Brain microvascular endothelial cell (primary cell): ENCODE measurements at regions not wholly inside any gene's neighbourhood (a gene's known extent, or its start where the extent isn't known, plus 50 kb on each side); places are given as distances from the start of the nearest gene placed in this dataset.

Source experiments
- DNase-seq: peaks from one replicate; pipeline ENCODE4 v3.0.0-alpha.2; 2020
- H3K27ac ChIP-seq: fragments of 250-450 bp; sonication (Bioruptor Pico); 2 replicates; pipeline ENCODE4 v1.5.1; 2020; ENCODE audit warnings: mild to moderate bottlenecking, moderate library complexity
- H3K27me3 ChIP-seq: fragments of 250-450 bp; sonication (Bioruptor Pico); replicated peaks from 2 replicates; pipeline ENCODE4 v1.5.1; 2020; ENCODE audit warnings: mild to moderate bottlenecking
- H3K36me3 ChIP-seq: fragments of 250-450 bp; sonication (Bioruptor Pico); replicated peaks from 2 replicates; pipeline ENCODE4 v1.5.1; 2020; ENCODE audit warnings: mild to moderate bottlenecking
- H3K4me3 ChIP-seq: 2 replicates; pipeline ENCODE4 v1.5.1; 2011; ENCODE audit warnings: low read depth, mild to moderate bottlenecking, control low read depth, low read length, moderate library complexity
- in situ Hi-C: cut with HindIII; loops from 2 replicates; pipeline ENCODE4 v1.10.0; 2017; ENCODE audit warnings: low sequenced_read_pairs, low pct_ligation_motif_present
- TF ChIP-seq, protein P1 (sequence below): IDR thresholded peaks from 2 replicates; pipeline ENCODE4 v1.5.1; 2011; ENCODE audit warnings: low read depth, mild to moderate bottlenecking, moderate library complexity, low read length, control low read depth, inconsistent platforms; ENCODE audit errors: missing control alignments

DNA sequence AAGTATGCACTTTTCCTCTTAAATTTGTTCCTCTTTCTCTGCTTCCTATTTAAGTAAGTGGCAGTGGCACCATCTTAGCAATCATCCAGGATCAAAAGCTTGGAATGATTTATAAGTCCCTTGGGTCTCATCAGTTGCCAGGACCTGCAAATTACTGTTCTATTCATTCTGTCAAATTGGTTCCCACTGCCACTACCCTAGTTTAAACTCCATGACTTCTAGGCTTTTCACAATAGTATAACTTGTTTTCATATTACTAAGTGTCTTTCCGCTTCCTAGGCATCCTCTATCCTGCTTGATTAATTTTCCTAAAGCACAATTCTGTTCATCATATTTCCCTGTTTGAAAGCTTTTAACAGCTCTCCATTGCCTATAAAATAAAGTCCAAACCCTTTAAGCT lies 363.9 kb upstream of the MEF2C start:
- H3K36me3 ChIP-seq: no peaks in the 10 kb centered on the region
- in situ Hi-C loops: no loop called here
- H3K27ac ChIP-seq: no peak overlapping the region
- no peak for DNase-seq
- TF ChIP-seq, protein P1, sequence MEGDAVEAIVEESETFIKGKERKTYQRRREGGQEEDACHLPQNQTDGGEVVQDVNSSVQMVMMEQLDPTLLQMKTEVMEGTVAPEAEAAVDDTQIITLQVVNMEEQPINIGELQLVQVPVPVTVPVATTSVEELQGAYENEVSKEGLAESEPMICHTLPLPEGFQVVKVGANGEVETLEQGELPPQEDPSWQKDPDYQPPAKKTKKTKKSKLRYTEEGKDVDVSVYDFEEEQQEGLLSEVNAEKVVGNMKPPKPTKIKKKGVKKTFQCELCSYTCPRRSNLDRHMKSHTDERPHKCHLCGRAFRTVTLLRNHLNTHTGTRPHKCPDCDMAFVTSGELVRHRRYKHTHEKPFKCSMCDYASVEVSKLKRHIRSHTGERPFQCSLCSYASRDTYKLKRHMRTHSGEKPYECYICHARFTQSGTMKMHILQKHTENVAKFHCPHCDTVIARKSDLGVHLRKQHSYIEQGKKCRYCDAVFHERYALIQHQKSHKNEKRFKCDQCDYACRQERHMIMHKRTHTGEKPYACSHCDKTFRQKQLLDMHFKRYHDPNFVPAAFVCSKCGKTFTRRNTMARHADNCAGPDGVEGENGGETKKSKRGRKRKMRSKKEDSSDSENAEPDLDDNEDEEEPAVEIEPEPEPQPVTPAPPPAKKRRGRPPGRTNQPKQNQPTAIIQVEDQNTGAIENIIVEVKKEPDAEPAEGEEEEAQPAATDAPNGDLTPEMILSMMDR: no peak
- no peak overlapping the region for H3K4me3 ChIP-seq
- H3K27me3 ChIP-seq: no peaks in the 10 kb centered on the region

DNA sequence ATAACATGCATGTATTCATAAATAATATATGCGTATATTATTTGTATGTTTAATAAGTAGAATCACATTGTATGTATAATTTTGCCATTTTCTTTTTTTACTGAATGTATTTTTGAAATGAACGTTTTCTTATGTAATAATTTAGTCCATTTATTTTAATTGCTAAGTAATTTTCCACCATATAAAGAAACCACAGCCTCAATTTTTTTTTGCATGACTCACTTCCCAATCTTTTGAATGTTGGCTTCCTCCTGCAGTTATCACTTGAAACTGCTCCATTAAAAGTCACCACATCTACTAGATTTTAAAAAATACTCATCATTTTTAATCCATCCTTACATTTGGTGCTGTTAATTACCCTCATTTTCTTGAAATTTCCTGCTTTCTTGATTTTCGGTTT lies 363.3 kb upstream of the MEF2C start:
- TF ChIP-seq, protein P1: no peak
- Histone ChIP-seq H3K4me3 (no peak overlapping the region), H3K27me3 (no peaks in the 10 kb centered on the region), H3K27ac (no peak overlapping the region), H3K36me3 (no peaks in the 10 kb centered on the region)
- in situ Hi-C loops: no loop called here
- no peak for DNase-seq

DNA sequence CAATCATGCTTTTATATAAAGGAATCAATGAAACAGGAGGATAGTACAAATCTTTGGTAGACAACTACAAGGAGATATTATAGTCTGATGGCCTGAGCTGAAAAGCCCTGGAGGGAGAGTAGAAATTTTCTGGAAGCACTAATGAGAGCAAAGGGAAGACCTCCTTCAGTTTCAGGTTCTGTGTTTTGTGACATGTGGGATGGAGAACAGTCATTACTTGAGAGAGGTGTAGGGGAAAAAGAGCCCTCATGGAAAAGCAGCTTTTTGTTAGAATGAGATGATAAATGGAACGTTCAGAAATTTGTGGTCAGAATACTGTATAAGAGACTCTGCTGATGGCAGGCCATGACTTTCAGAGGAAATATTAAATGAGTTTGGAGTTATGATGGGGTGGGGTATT lies 360.6 kb upstream of the MEF2C start:
- TF ChIP-seq, protein P1: no peak
- no peak overlapping the region for H3K4me3 ChIP-seq
- H3K36me3 ChIP-seq: no peaks in the 10 kb centered on the region
- H3K27ac ChIP-seq: no peak overlapping the region
- no peaks in the 10 kb centered on the region for H3K27me3 ChIP-seq
- in situ Hi-C loops: no loop called here
- DNase-seq: no peak

DNA sequence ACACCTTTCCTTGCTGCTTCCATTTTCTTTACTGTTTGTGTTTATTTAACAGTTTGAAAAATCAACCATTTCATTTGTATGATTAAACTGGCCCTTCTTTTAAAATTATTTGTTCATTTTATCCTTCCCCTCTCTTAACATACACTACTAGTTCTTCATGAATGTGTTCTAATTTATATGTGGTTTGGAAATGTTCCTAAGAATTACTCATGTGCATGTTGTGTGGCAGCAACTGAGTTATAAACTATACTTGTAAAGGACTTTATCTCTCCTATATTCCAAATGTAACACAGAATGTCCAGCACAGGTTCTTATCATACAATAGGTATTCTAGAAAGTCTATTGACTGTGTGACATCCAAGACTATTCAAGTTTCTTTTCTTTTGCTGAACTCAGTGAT lies 358.2 kb upstream of the MEF2C start:
- TF ChIP-seq, protein P1: no peak
- Histone ChIP-seq H3K36me3 (no peaks in the 10 kb centered on the region), H3K27me3 (no peaks in the 10 kb centered on the region), H3K4me3 (no peak overlapping the region), H3K27ac (no peak overlapping the region)
- no peak for DNase-seq
- in situ Hi-C loops: no loop called here

DNA sequence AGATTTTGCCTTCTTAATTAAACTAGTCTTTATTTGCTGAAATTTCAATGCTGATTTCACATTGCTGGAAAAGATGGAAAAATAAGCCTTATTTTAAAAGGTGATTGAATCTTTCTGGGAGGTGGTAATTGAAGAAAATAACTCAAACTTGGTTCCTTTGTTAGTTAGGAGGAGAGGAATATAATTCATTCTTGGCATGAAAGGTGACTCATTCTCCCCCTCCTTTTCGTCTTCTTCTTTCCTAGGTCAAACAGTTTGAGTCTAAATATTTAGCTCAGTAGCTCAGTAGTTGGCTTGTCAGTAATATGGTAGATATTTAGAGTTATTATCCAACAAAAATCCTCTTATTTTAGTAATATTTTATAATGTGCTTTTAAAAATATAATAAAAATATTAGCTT lies 353.9 kb upstream of the MEF2C start:
- no peaks in the 10 kb centered on the region for H3K36me3 ChIP-seq
- no peak overlapping the region for H3K4me3 ChIP-seq
- no peaks in the 10 kb centered on the region for H3K27me3 ChIP-seq
- H3K27ac ChIP-seq: no peak overlapping the region
- TF ChIP-seq, protein P1: no peak
- in situ Hi-C loops: no loop called here
- DNase-seq: no peak

DNA sequence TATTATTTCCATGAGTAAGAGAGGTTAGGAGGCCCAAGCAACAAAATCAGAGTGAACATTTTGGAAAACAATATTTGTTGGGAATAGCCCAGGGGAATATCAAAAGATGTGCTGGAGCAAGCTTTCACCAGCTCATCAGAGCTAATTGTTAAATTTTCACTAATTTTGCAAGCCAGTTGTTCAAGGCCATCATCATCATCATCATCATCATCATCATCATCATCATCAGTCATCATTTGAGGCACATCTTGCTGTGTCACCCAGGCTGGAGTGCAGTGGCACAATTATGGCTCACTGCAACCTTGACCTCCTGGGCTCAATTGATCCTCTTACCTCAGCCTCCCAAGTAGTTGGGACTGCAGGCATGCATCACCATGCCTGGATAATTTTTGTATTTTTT lies 350.5 kb upstream of the MEF2C start:
- in situ Hi-C loops: no loop called here
- H3K27ac ChIP-seq: no peak overlapping the region
- H3K36me3 ChIP-seq: no peaks in the 10 kb centered on the region
- no peak for DNase-seq
- TF ChIP-seq, protein P1: no peak
- H3K27me3 ChIP-seq: no peaks in the 10 kb centered on the region
- no peak overlapping the region for H3K4me3 ChIP-seq
